ENCODE measurements at regions not wholly inside any gene's neighbourhood (a gene's known extent, or its start where the extent isn't known, plus 50 kb on each side); places are given as distances from the start of the nearest gene placed in this dataset.

GRCh38 chr3:72145506-72146380, 360.8 kb upstream of the PROK2 start:
- no peak for TF ChIP-seq CTCF (IDR thresholded peaks at IDR 0.05; ENCODE audit: insufficient read depth, low read depth, low read length)
- TF ChIP-seq EZH2 (IDR thresholded peaks at IDR 0.05; ENCODE audit: insufficient read depth, low read length), result no peak

Measured in astrocyte (in vitro differentiated cells and primary cell).